ENCODE measurements at regions not wholly inside any gene's neighbourhood (a gene's known extent, or its start where the extent isn't known, plus 50 kb on each side); places are given as distances from the start of the nearest gene placed in this dataset.

DNA sequence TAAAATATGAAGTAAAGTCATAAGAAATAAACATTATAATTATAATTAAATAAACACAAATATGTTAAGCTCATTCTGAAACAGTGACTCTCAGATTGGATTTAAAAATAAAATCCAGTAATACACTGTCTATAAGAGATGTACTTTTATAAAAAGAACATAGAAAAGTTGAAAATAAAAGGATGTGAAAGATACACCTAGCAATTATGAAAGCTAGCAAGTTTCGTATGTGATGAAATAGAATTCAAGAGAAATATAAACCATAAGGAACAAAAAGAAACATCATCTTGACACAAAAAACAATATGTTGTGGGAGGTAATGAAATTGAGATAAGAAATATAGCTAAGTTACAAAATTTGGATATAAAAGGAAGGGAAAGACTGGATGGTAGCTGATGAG, 128.6 kb upstream of the CNR1 start:
- Histone ChIP-seq H3K9me3 (no peaks in the 10 kb centered on the region), H3K4me3 (no peak overlapping the region), H3K4me1 (no peaks in the 10 kb centered on the region), H3K27ac (no peak overlapping the region), H3K27me3 (no peaks in the 10 kb centered on the region), H3K36me3 (no peaks in the 10 kb centered on the region)
- no peak for ATAC-seq
- TF ChIP-seq, protein P1, sequence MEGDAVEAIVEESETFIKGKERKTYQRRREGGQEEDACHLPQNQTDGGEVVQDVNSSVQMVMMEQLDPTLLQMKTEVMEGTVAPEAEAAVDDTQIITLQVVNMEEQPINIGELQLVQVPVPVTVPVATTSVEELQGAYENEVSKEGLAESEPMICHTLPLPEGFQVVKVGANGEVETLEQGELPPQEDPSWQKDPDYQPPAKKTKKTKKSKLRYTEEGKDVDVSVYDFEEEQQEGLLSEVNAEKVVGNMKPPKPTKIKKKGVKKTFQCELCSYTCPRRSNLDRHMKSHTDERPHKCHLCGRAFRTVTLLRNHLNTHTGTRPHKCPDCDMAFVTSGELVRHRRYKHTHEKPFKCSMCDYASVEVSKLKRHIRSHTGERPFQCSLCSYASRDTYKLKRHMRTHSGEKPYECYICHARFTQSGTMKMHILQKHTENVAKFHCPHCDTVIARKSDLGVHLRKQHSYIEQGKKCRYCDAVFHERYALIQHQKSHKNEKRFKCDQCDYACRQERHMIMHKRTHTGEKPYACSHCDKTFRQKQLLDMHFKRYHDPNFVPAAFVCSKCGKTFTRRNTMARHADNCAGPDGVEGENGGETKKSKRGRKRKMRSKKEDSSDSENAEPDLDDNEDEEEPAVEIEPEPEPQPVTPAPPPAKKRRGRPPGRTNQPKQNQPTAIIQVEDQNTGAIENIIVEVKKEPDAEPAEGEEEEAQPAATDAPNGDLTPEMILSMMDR (IDR thresholded peaks at IDR 0.05) = no peak
- no peak for DNase-seq
- intact Hi-C loops (cut with DNase I) = no loop called here

DNA sequence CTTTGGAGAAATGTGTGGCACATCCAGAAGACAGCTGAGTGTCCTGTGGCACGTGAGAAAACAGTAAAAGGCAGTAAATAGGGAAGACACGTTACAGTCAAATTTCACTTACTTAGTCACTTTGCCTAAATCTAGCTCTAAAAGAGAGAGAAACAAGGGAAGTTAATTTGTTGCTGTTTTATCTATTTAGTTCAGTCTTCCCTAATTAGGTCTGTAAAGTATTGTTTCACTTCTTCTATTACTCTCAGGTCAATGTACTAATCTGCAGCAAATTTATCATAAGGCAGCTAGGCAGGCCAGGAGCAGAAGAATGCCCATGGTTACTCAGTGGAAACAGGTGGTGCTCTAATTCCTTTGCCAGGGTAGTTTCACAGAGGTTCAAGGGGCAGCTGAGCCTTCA, 124.3 kb upstream of the CNR1 start:
- Histone ChIP-seq H3K27me3 (no peaks in the 10 kb centered on the region), H3K9me3 (peaks cover 0 to 19% of the 10 kb centered on the region in 2 donors), H3K4me1 (no peaks in the 10 kb centered on the region), H3K4me3 (no peak overlapping the region), H3K27ac (no peak overlapping the region), H3K36me3 (no peaks in the 10 kb centered on the region)
- TF ChIP-seq, protein P1 (IDR thresholded peaks at IDR 0.05) = no peak
- DNase-seq (no peak), ATAC-seq (no peak)
- intact Hi-C loops (cut with DNase I) = no loop called here

DNA sequence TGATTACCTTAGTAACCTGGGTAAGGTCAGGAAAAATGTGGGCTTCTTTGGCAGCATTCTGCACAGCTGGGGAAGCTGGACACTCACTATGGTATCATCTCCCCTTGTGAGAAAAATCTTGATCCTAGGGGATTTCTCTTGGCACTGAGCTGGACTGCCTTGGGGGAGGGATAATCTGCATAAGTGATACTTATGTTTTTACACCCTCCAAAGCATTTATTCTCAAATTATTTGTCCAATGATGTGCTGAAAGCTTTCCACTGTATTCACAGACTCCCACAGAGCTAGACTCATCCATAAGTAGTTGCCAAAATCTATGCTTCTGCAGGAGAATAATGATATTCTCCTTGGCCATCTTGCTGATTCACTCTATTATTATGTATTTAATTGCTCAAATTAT, 121.5 kb upstream of the CNR1 start:
- ATAC-seq (no peak), DNase-seq (no peak)
- peaks cover 0 to 24% of the 10 kb centered on the region in 2 donors for H3K9me3 ChIP-seq
- TF ChIP-seq, protein P1 (IDR thresholded peaks at IDR 0.05) = no peak
- no peaks in the 10 kb centered on the region for H3K4me1 ChIP-seq
- H3K27me3 ChIP-seq = no peaks in the 10 kb centered on the region
- no peaks in the 10 kb centered on the region for H3K36me3 ChIP-seq
- intact Hi-C loops (cut with DNase I) = no loop called here
- H3K4me3 ChIP-seq = no peak overlapping the region
- H3K27ac ChIP-seq = no peak overlapping the region

DNA sequence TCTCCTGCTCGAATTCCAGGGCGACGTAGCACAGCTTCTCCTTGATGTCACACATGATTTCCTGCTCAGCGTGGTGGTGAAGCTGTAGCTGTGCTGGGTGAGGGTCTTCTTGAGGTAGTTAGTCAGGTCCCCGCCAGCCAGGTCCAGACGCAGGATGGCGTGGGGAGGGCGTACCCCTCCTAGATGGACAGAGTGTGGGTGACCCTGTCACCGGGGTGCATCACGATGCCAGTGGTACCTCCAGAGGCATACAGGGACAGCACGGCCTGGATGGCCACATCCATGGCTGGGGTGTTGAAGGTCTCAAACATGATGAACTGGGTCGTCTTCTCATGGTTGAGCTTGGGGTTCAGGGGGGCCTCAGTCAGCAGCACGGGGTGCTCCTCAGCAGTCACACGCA, 110.2 kb upstream of the CNR1 start:
- no peaks in the 10 kb centered on the region for H3K36me3 ChIP-seq
- no peaks in the 10 kb centered on the region for H3K9me3 ChIP-seq
- ATAC-seq = no peak
- no peak for DNase-seq
- no peak overlapping the region for H3K27ac ChIP-seq
- TF ChIP-seq, protein P1 (IDR thresholded peaks at IDR 0.05) = no peak
- no peak overlapping the region for H3K4me3 ChIP-seq
- intact Hi-C loops (cut with DNase I) = no loop called here
- H3K4me1 ChIP-seq = no peaks in the 10 kb centered on the region
- no peaks in the 10 kb centered on the region for H3K27me3 ChIP-seq

DNA sequence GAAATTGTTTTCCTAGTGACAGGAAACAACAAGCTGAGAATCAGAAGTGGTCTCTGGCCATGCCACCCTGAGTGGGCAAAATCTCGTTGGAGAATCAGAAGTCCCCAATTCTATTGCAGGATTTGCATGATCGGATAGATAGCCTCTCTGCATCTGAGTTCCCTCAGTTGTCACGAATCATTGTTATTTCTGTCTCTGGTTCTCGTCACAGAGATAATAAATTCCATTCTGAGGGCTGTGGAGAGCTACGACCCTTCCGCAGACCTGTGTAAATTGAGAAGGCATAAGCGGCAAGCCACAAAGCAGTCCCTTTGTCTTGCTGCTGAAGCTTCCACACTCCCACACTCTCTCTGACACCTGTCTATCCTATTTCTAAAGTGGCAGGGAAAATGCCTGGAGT, 102.4 kb upstream of the CNR1 start:
- ATAC-seq (no peak), DNase-seq (no peak)
- no peak overlapping the region for H3K4me3 ChIP-seq
- H3K27ac ChIP-seq = no peak overlapping the region
- H3K36me3 ChIP-seq = no peaks in the 10 kb centered on the region
- peaks cover 0 to 3% of the 10 kb centered on the region in 2 donors for H3K4me1 ChIP-seq
- intact Hi-C loops (cut with DNase I) = no loop called here
- no peaks in the 10 kb centered on the region for H3K27me3 ChIP-seq
- TF ChIP-seq, protein P1 (IDR thresholded peaks at IDR 0.05) = no peak
- H3K9me3 ChIP-seq = no peaks in the 10 kb centered on the region

All from left lung (tissue), 4 donors.